Muscle layer of colon (tissue), 2 donors: ENCODE measurements at regions not wholly inside any gene's neighbourhood (a gene's known extent, or its start where the extent isn't known, plus 50 kb on each side); places are given as distances from the start of the nearest gene placed in this dataset.

Experiments used
- H3K27ac ChIP-seq: one replicate; pipeline ENCODE4 v1.7.0; 2013; ENCODE audit warnings: low read depth, mild to moderate bottlenecking, low read length, moderate library complexity
- H3K27me3 ChIP-seq, 2 donors: one replicate each; pipeline ENCODE4 v1.7.0; 2013; ENCODE audit warnings: low read length in 2 of 2, mild to moderate bottlenecking in 2 of 2; ENCODE audit not compliant: insufficient read depth in 2 of 2, control insufficient read depth in 1 of 2
- H3K36me3 ChIP-seq: one replicate; pipeline ENCODE4 v1.7.0; 2013; ENCODE audit warnings: mild to moderate bottlenecking, low read length; ENCODE audit not compliant: insufficient read depth
- H3K4me1 ChIP-seq: one replicate; pipeline ENCODE4 v1.7.0; 2013; ENCODE audit warnings: mild to moderate bottlenecking, low read length; ENCODE audit not compliant: insufficient read depth
- H3K4me3 ChIP-seq, 2 donors: one replicate each; pipeline ENCODE4 v1.7.0; 2013; ENCODE audit warnings: low read length in 2 of 2, low read depth in 1 of 2, mild to moderate bottlenecking in 1 of 2, moderate library complexity in 1 of 2
- H3K9ac ChIP-seq: one replicate; pipeline ENCODE4 v1.7.0; 2013; ENCODE audit warnings: low read length
- H3K9me3 ChIP-seq: one replicate; pipeline ENCODE4 v1.7.0; 2013; ENCODE audit warnings: mild to moderate bottlenecking, low read length
- donor health status: abdominal sarcoma.
- donor health status: Adenocarcinoma of cecum.

- no peaks in the 10 kb centered on the region for H3K27me3 ChIP-seq
- H3K4me3 ChIP-seq: no peak overlapping the region
- H3K36me3 ChIP-seq: no peaks in the 10 kb centered on the region
- no peak overlapping the region for H3K9ac ChIP-seq
- H3K4me1 ChIP-seq: no peaks in the 10 kb centered on the region
- H3K9me3 ChIP-seq: no peaks in the 10 kb centered on the region
- no peak overlapping the region for H3K27ac ChIP-seq
Observed at GRCh38 chr15:48002767-48003166, 118.0 kb upstream of the SLC24A5 start.

- H3K4me3 ChIP-seq: no peak overlapping the region
- H3K4me1 ChIP-seq: no peaks in the 10 kb centered on the region
- no peaks in the 10 kb centered on the region for H3K36me3 ChIP-seq
- H3K27ac ChIP-seq: no peak overlapping the region
- H3K27me3 ChIP-seq: no peaks in the 10 kb centered on the region
- no peak overlapping the region for H3K9ac ChIP-seq
- no peaks in the 10 kb centered on the region for H3K9me3 ChIP-seq
Observed at GRCh38 chr15:48003441-48003840, 117.3 kb upstream of the SLC24A5 start.

GRCh38 chr15:48005077-48005476 is 115.7 kb upstream of the SLC24A5 start:
- Histone ChIP-seq H3K27ac (no peak overlapping the region), H3K4me3 (no peak overlapping the region), H3K36me3 (no peaks in the 10 kb centered on the region), H3K9me3 (no peaks in the 10 kb centered on the region), H3K27me3 (no peaks in the 10 kb centered on the region), H3K9ac (no peak overlapping the region), H3K4me1 (no peaks in the 10 kb centered on the region)

GRCh38 chr15:48006031-48006511 is 114.7 kb upstream of the SLC24A5 start:
- Histone ChIP-seq H3K4me1 (no peaks in the 10 kb centered on the region), H3K9me3 (no peaks in the 10 kb centered on the region), H3K4me3 (no peak overlapping the region), H3K27me3 (no peaks in the 10 kb centered on the region), H3K9ac (no peak overlapping the region), H3K36me3 (no peaks in the 10 kb centered on the region), H3K27ac (no peak overlapping the region)

GRCh38 chr15:48010316-48010715 is 110.5 kb upstream of the SLC24A5 start:
- Histone ChIP-seq H3K27ac (no peak overlapping the region), H3K27me3 (no peaks in the 10 kb centered on the region), H3K4me1 (no peaks in the 10 kb centered on the region), H3K9ac (no peak overlapping the region), H3K36me3 (no peaks in the 10 kb centered on the region), H3K4me3 (no peak overlapping the region), H3K9me3 (no peaks in the 10 kb centered on the region)

GRCh38 chr15:48012191-48012590 is 108.6 kb upstream of the SLC24A5 start:
- no peak overlapping the region for H3K4me3 ChIP-seq
- H3K27me3 ChIP-seq: no peaks in the 10 kb centered on the region
- H3K27ac ChIP-seq: no peak overlapping the region
- no peaks in the 10 kb centered on the region for H3K36me3 ChIP-seq
- no peaks in the 10 kb centered on the region for H3K4me1 ChIP-seq
- no peaks in the 10 kb centered on the region for H3K9me3 ChIP-seq
- H3K9ac ChIP-seq: no peak overlapping the region

GRCh38 chr15:48016865-48017264 is 103.9 kb upstream of the SLC24A5 start:
- Histone ChIP-seq H3K4me1 (no peaks in the 10 kb centered on the region), H3K9me3 (no peaks in the 10 kb centered on the region), H3K4me3 (no peak overlapping the region), H3K9ac (no peak overlapping the region), H3K27me3 (no peaks in the 10 kb centered on the region), H3K27ac (no peak overlapping the region), H3K36me3 (no peaks in the 10 kb centered on the region)

- no peaks in the 10 kb centered on the region for H3K27me3 ChIP-seq
- H3K27ac ChIP-seq: no peak overlapping the region
- no peak overlapping the region for H3K4me3 ChIP-seq
Observed at GRCh38 chr15:48017747-48018146, 103.0 kb upstream of the SLC24A5 start.

GRCh38 chr15:48020166-48020565 is 100.6 kb upstream of the SLC24A5 start:
- Histone ChIP-seq H3K27ac (no peak overlapping the region), H3K9ac (no peak overlapping the region), H3K9me3 (no peaks in the 10 kb centered on the region), H3K36me3 (no peaks in the 10 kb centered on the region), H3K4me3 (no peak overlapping the region), H3K27me3 (no peaks in the 10 kb centered on the region), H3K4me1 (no peaks in the 10 kb centered on the region)

More at GRCh38 chr15:48017747-48018146, 103.0 kb upstream of the SLC24A5 start:
- H3K4me1 ChIP-seq: no peaks in the 10 kb centered on the region
- H3K9me3 ChIP-seq: no peaks in the 10 kb centered on the region
- H3K36me3 ChIP-seq: no peaks in the 10 kb centered on the region
- H3K9ac ChIP-seq: no peak overlapping the region

- Histone ChIP-seq H3K4me3 (no peak overlapping the region), H3K27me3 (no peaks in the 10 kb centered on the region)
Observed at GRCh38 chr15:48021336-48022086, 99.3 kb upstream of the SLC24A5 start.

GRCh38 chr15:48025118-48025517 is 95.7 kb upstream of the SLC24A5 start:
- no peaks in the 10 kb centered on the region for H3K27me3 ChIP-seq
- H3K4me3 ChIP-seq: no peak overlapping the region
- no peaks in the 10 kb centered on the region for H3K9me3 ChIP-seq
- H3K36me3 ChIP-seq: no peaks in the 10 kb centered on the region
- H3K27ac ChIP-seq: no peak overlapping the region
- H3K4me1 ChIP-seq: no peaks in the 10 kb centered on the region
- H3K9ac ChIP-seq: no peak overlapping the region

More at GRCh38 chr15:48021336-48022086, 99.3 kb upstream of the SLC24A5 start:
- no peaks in the 10 kb centered on the region for H3K4me1 ChIP-seq
- H3K36me3 ChIP-seq: no peaks in the 10 kb centered on the region
- no peak overlapping the region for H3K9ac ChIP-seq
- H3K27ac ChIP-seq: no peak overlapping the region
- no peaks in the 10 kb centered on the region for H3K9me3 ChIP-seq

- Histone ChIP-seq H3K9me3 (no peaks in the 10 kb centered on the region), H3K27ac (no peak overlapping the region), H3K9ac (no peak overlapping the region), H3K36me3 (no peaks in the 10 kb centered on the region), H3K4me1 (no peaks in the 10 kb centered on the region), H3K27me3 (no peaks in the 10 kb centered on the region), H3K4me3 (no peak overlapping the region)
Observed at GRCh38 chr15:48028712-48029111, 92.1 kb upstream of the SLC24A5 start.
